Panc1 (cell line): ENCODE measurements at regions not wholly inside any gene's neighbourhood (a gene's known extent, or its start where the extent isn't known, plus 50 kb on each side); places are given as distances from the start of the nearest gene placed in this dataset.

Experiments used
- ATAC-seq: fragments of 200-7000 bp; cut with Tn5 transposase; 2 replicates; pipeline ENCODE4 v1.9.1; 2020; ENCODE audit warnings: mild to moderate bottlenecking, moderate library complexity
- BruUV-seq: library from RNA; stranded (reverse); fragments of 400-500 nt; replicated peaks from 2 replicates; lab custom pipeline; 2021; lab: Mats Ljungman, UMichigan
- CTCF ChIA-PET: fragments of 300-600 bp; sonication (Branson Sonifier 250); formaldehyde crosslinking; loops from one replicate; lab custom pipeline; 2022; ENCODE audit warnings: antibody characterized with exemption; lab: Charles Lee
- POLR2A ChIA-PET: fragments of 300-600 bp; sonication (Branson Sonifier 250); formaldehyde crosslinking; loops from one replicate; lab custom pipeline; 2022; ENCODE audit warnings: antibody characterized with exemption; lab: Charles Lee
- DNase-seq: peaks from one replicate; pipeline ENCODE4 v3.0.0-alpha.2; 2010; ENCODE audit warnings: low read depth, low spot score
- H3K27ac ChIP-seq: 2 replicates; pipeline ENCODE4 v1.5.1; 2011; ENCODE audit warnings: mild to moderate bottlenecking, low read length, inconsistent platforms
- H3K27me3 ChIP-seq: fragments of 200-500 bp; sonication (Bioruptor generic); 2 replicates; pipeline ENCODE4 v1.6.0; 2014; ENCODE audit warnings: low read length, inconsistent platforms; ENCODE audit not compliant: control insufficient read depth, insufficient read depth
- H3K36me3 ChIP-seq: fragments of 200-500 bp; sonication (Bioruptor generic); 2 replicates; pipeline ENCODE4 v1.5.1; 2014; ENCODE audit warnings: inconsistent platforms, mild to moderate bottlenecking, low read length, moderate library complexity; ENCODE audit not compliant: control insufficient read depth, insufficient read depth
- H3K4me1 ChIP-seq: 2 replicates; pipeline ENCODE4 v1.5.1; 2011; ENCODE audit warnings: inconsistent platforms, mild to moderate bottlenecking, low read length, moderate library complexity; ENCODE audit not compliant: control insufficient read depth, insufficient read depth
- H3K4me3 ChIP-seq, 2 experiments: 2 replicates each; pipeline ENCODE4 v1.5.1; 2011 to 2012; ENCODE audit warnings: low read depth in 2 of 2, low read length in 2 of 2, mild to moderate bottlenecking in 2 of 2, inconsistent platforms in 1 of 2, moderate library complexity in 1 of 2
- H3K9me3 ChIP-seq: fragments of 200-500 bp; sonication (Bioruptor generic); 2 replicates; pipeline ENCODE4 v1.5.1; 2014; ENCODE audit warnings: low read depth, mild to moderate bottlenecking, inconsistent platforms, low read length, moderate library complexity; ENCODE audit not compliant: control insufficient read depth, insufficient read depth
- POLR2AphosphoS5 ChIP-seq: IDR thresholded peaks from 2 replicates; pipeline ENCODE4 v1.6.1; 2012; ENCODE audit warnings: mild to moderate bottlenecking, low read depth, low read length, moderate library complexity
- SIN3A ChIP-seq: IDR thresholded peaks from 2 replicates; pipeline ENCODE4 v1.6.1; 2012; ENCODE audit warnings: low read depth, mild to moderate bottlenecking, low read length, moderate library complexity, borderline replicate concordance; ENCODE audit not compliant: insufficient read depth
- TCF7L2 ChIP-seq: IDR thresholded peaks from 2 replicates; pipeline ENCODE4 v1.6.1; 2011; ENCODE audit warnings: mild to moderate bottlenecking, low read depth, low read length, inconsistent platforms
- in situ Hi-C: cut with HindIII; loops from 2 replicates; pipeline ENCODE4 v1.10.0; 2016; ENCODE audit warnings: low sequenced_read_pairs, low pct_unique_long_range_greater_than_20kb
- intact Hi-C: fragments of 100-400 bp; cut with micrococcal nuclease; formaldehyde crosslinking; loops from one replicate; pipeline ENCODE4 v1.10.0; 2022; ENCODE audit not compliant: unreplicated experiment
- TF ChIP-seq, protein P1 (sequence below), 2 experiments: IDR thresholded peaks; 2 replicates each; pipeline ENCODE4 v1.6.1; 2011 to 2012; ENCODE audit warnings: low read depth in 2 of 2, control low read depth in 1 of 2, low read length in 1 of 2, mild to moderate bottlenecking in 1 of 2, moderate library complexity in 1 of 2; ENCODE audit not compliant: insufficient read depth in 1 of 2
- TF ChIP-seq, protein P2 (sequence below): fragments of 450-650 bp; IDR thresholded peaks from 2 replicates; pipeline ENCODE4 v1.5.1; 2017; ENCODE audit warnings: mild to moderate bottlenecking

GRCh38 chr1:55610203-55610602 lies 395.0 kb upstream of the USP24 start:
- in situ Hi-C loops = no loop called here
- ATAC-seq = no peak
- CTCF ChIA-PET = no interaction called here

GRCh38 chr1:55609630-55610029 lies 394.5 kb upstream of the USP24 start:
- DNase-seq (no peak), ATAC-seq (no peak)
- no TSS peak for BruUV-seq
- ChIA-PET CTCF (no interaction called here), POLR2A (no interaction called here)
- no peaks in the 10 kb centered on the region for H3K9me3 ChIP-seq
- no peak for TF ChIP-seq POLR2AphosphoS5
- TF ChIP-seq TCF7L2 = no peak
- TF ChIP-seq, protein P1, sequence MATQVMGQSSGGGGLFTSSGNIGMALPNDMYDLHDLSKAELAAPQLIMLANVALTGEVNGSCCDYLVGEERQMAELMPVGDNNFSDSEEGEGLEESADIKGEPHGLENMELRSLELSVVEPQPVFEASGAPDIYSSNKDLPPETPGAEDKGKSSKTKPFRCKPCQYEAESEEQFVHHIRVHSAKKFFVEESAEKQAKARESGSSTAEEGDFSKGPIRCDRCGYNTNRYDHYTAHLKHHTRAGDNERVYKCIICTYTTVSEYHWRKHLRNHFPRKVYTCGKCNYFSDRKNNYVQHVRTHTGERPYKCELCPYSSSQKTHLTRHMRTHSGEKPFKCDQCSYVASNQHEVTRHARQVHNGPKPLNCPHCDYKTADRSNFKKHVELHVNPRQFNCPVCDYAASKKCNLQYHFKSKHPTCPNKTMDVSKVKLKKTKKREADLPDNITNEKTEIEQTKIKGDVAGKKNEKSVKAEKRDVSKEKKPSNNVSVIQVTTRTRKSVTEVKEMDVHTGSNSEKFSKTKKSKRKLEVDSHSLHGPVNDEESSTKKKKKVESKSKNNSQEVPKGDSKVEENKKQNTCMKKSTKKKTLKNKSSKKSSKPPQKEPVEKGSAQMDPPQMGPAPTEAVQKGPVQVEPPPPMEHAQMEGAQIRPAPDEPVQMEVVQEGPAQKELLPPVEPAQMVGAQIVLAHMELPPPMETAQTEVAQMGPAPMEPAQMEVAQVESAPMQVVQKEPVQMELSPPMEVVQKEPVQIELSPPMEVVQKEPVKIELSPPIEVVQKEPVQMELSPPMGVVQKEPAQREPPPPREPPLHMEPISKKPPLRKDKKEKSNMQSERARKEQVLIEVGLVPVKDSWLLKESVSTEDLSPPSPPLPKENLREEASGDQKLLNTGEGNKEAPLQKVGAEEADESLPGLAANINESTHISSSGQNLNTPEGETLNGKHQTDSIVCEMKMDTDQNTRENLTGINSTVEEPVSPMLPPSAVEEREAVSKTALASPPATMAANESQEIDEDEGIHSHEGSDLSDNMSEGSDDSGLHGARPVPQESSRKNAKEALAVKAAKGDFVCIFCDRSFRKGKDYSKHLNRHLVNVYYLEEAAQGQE (IDR thresholded peaks at IDR 0.05; ENCODE audit: insufficient read depth in 1 of 2, low read depth in 2 of 2, low read length in 1 of 2) = no peak
- TF ChIP-seq SIN3A = no peak
- TF ChIP-seq, protein P2, sequence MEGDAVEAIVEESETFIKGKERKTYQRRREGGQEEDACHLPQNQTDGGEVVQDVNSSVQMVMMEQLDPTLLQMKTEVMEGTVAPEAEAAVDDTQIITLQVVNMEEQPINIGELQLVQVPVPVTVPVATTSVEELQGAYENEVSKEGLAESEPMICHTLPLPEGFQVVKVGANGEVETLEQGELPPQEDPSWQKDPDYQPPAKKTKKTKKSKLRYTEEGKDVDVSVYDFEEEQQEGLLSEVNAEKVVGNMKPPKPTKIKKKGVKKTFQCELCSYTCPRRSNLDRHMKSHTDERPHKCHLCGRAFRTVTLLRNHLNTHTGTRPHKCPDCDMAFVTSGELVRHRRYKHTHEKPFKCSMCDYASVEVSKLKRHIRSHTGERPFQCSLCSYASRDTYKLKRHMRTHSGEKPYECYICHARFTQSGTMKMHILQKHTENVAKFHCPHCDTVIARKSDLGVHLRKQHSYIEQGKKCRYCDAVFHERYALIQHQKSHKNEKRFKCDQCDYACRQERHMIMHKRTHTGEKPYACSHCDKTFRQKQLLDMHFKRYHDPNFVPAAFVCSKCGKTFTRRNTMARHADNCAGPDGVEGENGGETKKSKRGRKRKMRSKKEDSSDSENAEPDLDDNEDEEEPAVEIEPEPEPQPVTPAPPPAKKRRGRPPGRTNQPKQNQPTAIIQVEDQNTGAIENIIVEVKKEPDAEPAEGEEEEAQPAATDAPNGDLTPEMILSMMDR = no peak
- intact Hi-C loops = no loop called here
- no peaks in the 10 kb centered on the region for H3K4me1 ChIP-seq
- no peak overlapping the region for H3K27ac ChIP-seq
- no peak overlapping the region for H3K4me3 ChIP-seq
- in situ Hi-C loops = no loop called here
- H3K27me3 ChIP-seq = no peaks in the 10 kb centered on the region
- no peaks in the 10 kb centered on the region for H3K36me3 ChIP-seq

More at GRCh38 chr1:55610203-55610602, 395.0 kb upstream of the USP24 start:
- TF ChIP-seq TCF7L2 (no peak), SIN3A (no peak)
- TF ChIP-seq, protein P1 (IDR thresholded peaks at IDR 0.05; ENCODE audit: insufficient read depth in 1 of 2, low read depth in 2 of 2, low read length in 1 of 2) = no peak
- POLR2A ChIA-PET = no interaction called here
- Histone ChIP-seq H3K27ac (no peak overlapping the region), H3K4me1 (no peaks in the 10 kb centered on the region), H3K36me3 (no peaks in the 10 kb centered on the region), H3K4me3 (no peak overlapping the region), H3K27me3 (no peaks in the 10 kb centered on the region), H3K9me3 (no peaks in the 10 kb centered on the region)
- no peak for DNase-seq
- intact Hi-C loops = no loop called here
- BruUV-seq = no TSS peak
